HG03460 (cell line): ENCODE measurements at regions not wholly inside any gene's neighbourhood (a gene's known extent, or its start where the extent isn't known, plus 50 kb on each side); places are given as distances from the start of the nearest gene placed in this dataset.

Source experiments
- ATAC-seq: cut with Tn5 transposase; IDR thresholded peaks from one replicate; pipeline ENCODE4 v1.9.1; 2021; ENCODE audit not compliant: unreplicated experiment

- no peak for ATAC-seq
Measured at GRCh38 chr1:162924179-162924578, 63.2 kb upstream of the CCDC190 start.

GRCh38 chr1:162922201-162922600, 61.2 kb upstream of the CCDC190 start:
- ATAC-seq = no peak

GRCh38 chr1:162921311-162921710, 60.3 kb upstream of the CCDC190 start:
- no peak for ATAC-seq

GRCh38 chr1:162919034-162919433, 58.1 kb upstream of the CCDC190 start:
- no peak for ATAC-seq

GRCh38 chr1:162918151-162918754, 57.3 kb upstream of the CCDC190 start:
- ATAC-seq = no peak

GRCh38 chr1:162916821-162917613, 56.0 kb upstream of the CCDC190 start:
- ATAC-seq = no peak

- no peak for ATAC-seq
Measured at GRCh38 chr1:162916407-162916806, 55.4 kb upstream of the CCDC190 start.

- ATAC-seq = no peak
Measured at GRCh38 chr1:162914601-162915000, 53.6 kb upstream of the CCDC190 start.

- ATAC-seq = no peak
Measured at GRCh38 chr1:162913345-162913744, 52.4 kb upstream of the CCDC190 start.

GRCh38 chr1:162912061-162912667, 51.2 kb upstream of the CCDC190 start:
- ATAC-seq = no peak
